GM12865 (cell line): ENCODE measurements at regions not wholly inside any gene's neighbourhood (a gene's known extent, or its start where the extent isn't known, plus 50 kb on each side); places are given as distances from the start of the nearest gene placed in this dataset.
"Not testable (repeated sequence)": the region's sequence is repeated elsewhere in the genome, so short reads cannot be mapped to it uniquely, and the experiment has no call there.

Source experiments
- DNase-seq: peaks from one replicate; pipeline ENCODE4 v3.0.0; 2010; ENCODE audit warnings: low read depth
- H3K4me3 ChIP-seq: 2 replicates; pipeline ENCODE4 v1.5.1; 2011; ENCODE audit warnings: mild to moderate bottlenecking, low read depth, low read length, control low read depth
- TF ChIP-seq, protein P1 (sequence below): IDR thresholded peaks from 2 replicates; pipeline ENCODE4 v1.5.1; 2011; ENCODE audit warnings: low read length, control low read depth, low read depth, inconsistent platforms; ENCODE audit not compliant: insufficient read depth; ENCODE audit errors: missing control alignments

DNA sequence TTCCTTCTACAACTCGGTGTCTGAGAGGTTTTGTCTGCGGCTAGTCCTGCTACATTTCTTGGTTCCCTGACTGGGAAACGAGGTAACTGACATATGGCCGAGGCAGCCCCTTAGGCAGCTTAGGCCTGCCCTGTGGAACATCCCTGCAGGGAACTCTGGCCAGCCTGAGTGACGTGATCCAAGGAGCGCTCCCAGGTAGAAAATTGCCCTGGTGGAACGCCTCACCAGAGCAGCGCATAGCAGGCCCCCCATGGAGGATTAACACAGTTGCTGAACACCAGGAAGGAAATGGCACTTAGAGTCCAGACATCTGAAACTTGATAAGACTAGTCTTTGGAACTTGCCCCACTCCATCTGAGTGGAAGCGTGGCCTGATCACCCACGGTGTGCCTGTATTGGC is 837.4 kb upstream of the NDST4 start:
- TF ChIP-seq, protein P1, sequence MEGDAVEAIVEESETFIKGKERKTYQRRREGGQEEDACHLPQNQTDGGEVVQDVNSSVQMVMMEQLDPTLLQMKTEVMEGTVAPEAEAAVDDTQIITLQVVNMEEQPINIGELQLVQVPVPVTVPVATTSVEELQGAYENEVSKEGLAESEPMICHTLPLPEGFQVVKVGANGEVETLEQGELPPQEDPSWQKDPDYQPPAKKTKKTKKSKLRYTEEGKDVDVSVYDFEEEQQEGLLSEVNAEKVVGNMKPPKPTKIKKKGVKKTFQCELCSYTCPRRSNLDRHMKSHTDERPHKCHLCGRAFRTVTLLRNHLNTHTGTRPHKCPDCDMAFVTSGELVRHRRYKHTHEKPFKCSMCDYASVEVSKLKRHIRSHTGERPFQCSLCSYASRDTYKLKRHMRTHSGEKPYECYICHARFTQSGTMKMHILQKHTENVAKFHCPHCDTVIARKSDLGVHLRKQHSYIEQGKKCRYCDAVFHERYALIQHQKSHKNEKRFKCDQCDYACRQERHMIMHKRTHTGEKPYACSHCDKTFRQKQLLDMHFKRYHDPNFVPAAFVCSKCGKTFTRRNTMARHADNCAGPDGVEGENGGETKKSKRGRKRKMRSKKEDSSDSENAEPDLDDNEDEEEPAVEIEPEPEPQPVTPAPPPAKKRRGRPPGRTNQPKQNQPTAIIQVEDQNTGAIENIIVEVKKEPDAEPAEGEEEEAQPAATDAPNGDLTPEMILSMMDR: no peak
- H3K4me3 ChIP-seq: 0 out of 2 replicates have a peak overlapping the region, but pooled peaks have one; percentile 4
- DNase-seq: no peak

DNA sequence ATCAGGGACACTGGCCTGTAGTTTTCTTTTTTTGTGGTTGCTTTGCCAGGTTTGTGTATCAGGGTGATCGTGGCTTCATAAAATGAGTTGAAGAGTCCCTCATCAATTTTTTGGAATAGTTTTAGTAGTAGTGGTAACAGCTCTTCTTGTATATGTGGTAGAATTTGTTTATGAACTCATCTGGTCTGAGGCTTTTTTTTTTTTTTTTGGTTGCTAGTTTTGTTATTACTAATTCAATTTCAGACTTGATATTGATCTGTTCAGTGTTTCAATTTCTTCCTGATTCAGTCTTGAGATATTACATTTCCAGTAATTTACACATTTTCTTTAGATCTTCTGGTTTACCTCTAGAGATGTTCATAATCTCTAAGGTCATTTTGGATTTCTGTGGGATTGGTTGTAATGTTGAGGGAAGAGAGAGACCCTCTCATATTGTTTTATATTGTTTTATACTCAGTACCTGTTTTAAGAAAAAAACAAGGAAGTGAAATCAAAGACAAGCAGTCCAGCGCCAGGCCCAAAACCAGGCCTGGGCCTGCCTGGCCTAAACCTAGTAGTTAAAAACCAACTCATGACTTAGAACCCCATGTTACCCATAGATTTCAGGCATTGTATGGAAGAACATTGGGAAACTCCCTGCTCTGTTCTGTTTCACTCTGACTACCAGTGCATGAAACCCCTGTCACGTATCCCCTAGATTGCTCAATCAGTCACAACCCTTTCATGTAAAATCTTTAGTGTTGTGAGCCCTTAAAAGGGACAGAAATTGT is 836.7 kb upstream of the NDST4 start:
- peak; percentile 29 for DNase-seq
- H3K4me3 ChIP-seq: not testable (repeated sequence)

DNA sequence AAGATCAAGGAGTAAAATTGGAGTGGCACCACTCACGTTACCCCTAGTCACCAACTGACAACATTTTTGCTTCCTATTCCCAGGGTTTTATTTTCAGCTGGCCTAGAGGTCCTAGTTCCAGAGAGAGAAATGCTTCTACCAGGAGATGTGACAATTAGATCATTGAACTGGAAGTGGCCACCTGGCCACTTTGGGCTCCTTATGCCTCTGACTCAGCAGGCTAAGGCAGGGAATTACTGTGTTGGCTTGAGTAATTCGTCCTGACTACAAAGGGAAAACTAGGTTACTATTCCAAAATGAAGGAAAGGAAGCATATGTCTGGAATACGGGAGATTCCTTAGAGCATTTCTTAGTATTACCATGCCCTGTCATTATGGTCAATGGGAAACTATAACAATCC is 831.6 kb upstream of the NDST4 start:
- TF ChIP-seq, protein P1: no peak
- no peak overlapping the region for H3K4me3 ChIP-seq
- DNase-seq: no peak

DNA sequence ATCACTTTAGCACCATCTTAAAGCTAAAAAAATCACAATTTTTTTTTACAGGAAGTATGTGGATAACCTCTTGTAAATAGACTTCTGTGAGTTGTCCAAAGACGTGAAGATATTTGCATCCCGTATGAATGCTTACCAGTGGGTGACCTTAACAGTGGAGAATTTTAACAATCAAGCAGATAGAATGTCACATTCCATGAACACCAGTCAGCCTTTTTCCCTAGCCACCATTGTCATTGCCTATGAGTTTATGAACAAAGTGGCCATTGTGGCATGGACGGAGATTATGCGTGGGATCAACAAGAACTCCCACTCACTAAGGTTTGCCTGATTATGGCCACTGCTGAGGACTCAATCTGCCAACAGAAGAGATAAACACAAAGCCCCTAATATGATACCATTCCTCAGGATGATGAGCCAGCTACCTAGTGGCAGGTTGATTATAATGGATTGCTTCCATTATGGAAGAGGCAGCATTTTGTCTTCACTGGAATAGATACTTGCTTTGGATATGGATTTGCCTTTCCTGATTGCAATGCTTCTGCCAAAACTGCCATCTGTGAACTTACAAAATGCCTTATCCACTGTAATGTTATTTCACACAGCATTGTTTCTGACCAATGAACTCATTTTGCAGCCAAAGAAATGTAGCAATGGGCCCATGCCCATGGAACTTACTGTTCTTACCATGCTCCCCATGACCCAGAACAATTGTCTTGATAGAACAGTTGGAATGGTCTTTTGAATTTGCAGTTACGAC is 830.9 kb upstream of the NDST4 start:
- H3K4me3 ChIP-seq: no peak overlapping the region
- TF ChIP-seq, protein P1: no peak
- no peak for DNase-seq

DNA sequence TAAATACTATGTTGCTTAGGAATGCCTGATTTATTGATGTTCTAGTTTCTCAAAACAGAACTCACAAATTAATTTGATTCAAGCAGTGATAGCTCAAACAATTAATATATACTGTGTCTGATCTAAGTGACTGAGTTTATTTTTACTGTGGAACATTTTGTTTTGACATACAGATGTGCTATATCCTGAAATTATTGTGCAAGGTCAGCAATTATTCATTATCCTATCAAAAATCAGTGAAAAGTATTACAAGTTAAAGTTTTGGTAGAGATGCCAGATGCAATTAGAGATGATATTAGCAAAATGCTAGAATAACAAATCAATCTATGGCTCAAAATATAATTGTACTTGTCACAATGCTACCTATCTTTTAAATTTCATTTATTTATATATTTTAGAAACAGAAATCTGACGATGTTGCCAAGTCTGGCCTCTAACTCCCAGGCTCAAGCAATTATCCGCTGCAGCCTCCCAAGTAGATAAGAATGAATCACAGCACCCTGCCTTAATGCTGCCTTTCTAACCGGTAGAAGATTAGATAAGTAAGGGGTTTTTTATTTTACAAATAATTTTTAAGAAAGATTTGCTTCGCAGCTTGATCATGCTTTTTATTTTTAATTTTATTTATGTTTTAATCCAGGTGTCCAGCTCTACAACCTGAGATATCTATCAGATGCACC is 825.5 kb upstream of the NDST4 start:
- TF ChIP-seq, protein P1: no peak
- no peak for DNase-seq
- no peak overlapping the region for H3K4me3 ChIP-seq

DNA sequence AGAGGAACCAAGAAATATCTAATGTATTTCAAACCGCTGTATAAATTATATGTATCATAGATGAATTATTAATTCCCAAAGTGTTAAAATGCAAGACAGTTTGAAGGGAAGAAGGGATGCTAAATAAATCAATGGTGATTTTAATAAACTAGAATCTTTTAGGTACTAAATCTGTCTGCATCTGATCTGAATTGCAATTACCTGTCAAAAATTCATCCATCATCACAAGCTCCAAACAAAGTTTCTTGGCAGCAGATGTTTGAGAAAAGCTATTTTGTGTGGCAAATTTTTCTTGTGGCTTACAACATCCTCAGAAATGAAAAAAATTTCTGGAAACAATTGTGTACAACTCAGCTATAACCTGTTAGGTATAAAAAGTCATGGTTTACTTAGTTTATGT is 816.0 kb upstream of the NDST4 start:
- H3K4me3 ChIP-seq: no peak overlapping the region
- DNase-seq: no peak
- TF ChIP-seq, protein P1: no peak

DNA sequence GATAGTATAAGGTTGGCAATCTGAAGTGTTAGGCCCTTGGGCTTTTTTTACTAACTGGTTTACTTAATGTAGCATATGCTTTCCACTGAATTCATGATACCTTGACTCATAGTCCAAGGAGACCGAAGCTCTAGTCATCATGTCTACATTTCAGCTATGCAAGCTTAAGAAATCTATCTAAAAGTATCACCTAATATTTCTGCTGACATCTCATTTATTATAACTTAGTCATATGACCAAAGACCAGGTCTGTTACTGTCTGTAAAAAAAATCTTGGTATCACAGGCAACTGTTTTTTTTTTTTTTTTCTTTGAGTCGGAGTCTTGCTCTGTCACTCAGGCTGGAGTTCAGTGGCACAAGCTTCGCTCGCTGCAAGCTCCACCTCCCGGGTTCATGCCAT is 814.0 kb upstream of the NDST4 start:
- TF ChIP-seq, protein P1: no peak
- DNase-seq: no peak
- H3K4me3 ChIP-seq: no peak overlapping the region
